Adrenal gland (tissue), 9 donors: ENCODE measurements at regions not wholly inside any gene's neighbourhood (a gene's known extent, or its start where the extent isn't known, plus 50 kb on each side); places are given as distances from the start of the nearest gene placed in this dataset.

Experiments
- DNase-seq, 7 donors: peaks; one replicate each; pipeline ENCODE4 v3.0.0-alpha.2; 2019 to 2020
- H3K27ac ChIP-seq, 5 donors: fragments of 200-600 bp; sonication (generic) in 4 of 5; 1 replicate in 3 of 5; 2 replicates in 2 of 5; pipeline versions ENCODE4 v1.5.1 to v1.8.0; 2016 to 2020; ENCODE audit warnings: mild to moderate bottlenecking in 1 of 5
- H3K27me3 ChIP-seq: fragments of 200-600 bp; 2 replicates; pipeline ENCODE4 v1.8.0; 2021
- H3K36me3 ChIP-seq, 2 donors: fragments of 200-600 bp; replicated peaks in 1 of 2; 1 replicate in 1 of 2; 2 replicates in 1 of 2; pipeline versions ENCODE4 v1.5.1 to v1.8.0; 2018 to 2022
- H3K4me1 ChIP-seq, 2 donors: fragments of 200-600 bp; replicated peaks in 1 of 2; 1 replicate in 1 of 2; 2 replicates in 1 of 2; pipeline versions ENCODE4 v1.5.1 to v1.8.0; 2018 to 2021
- H3K4me3 ChIP-seq, 4 donors: fragments of 200-600 bp; sonication (generic) in 3 of 4; one replicate each; pipeline ENCODE4 v1.5.1; 2016 to 2018
- H3K9me3 ChIP-seq, 3 donors: fragments of 200-600 bp; sonication (generic) in 1 of 3; replicated peaks in 1 of 3; 1 replicate in 2 of 3; 2 replicates in 1 of 3; pipeline versions ENCODE4 v1.5.1 to v1.8.0; 2016 to 2021
- CTCF ChIP-seq, 6 experiments: fragments of 450-650 bp in 4 of 6; fragments of 200-600 bp in 2 of 6; sonication (generic) in 1 of 6; IDR thresholded peaks; 1 replicate in 5 of 6; 2 replicates in 1 of 6; pipeline versions ENCODE4 v1.5.1 to v1.8.0; 2016 to 2021; ENCODE audit warnings: antibody characterized with exemption in 6 of 6, mild to moderate bottlenecking in 2 of 6, moderate library complexity in 1 of 6
- POLR2A ChIP-seq, 2 donors: fragments of 450-650 bp; IDR thresholded peaks; one replicate each; pipeline ENCODE4 v1.6.1; 2017; ENCODE audit warnings: antibody characterized with exemption in 2 of 2, mild to moderate bottlenecking in 2 of 2, moderate library complexity in 1 of 2
- WGBS, 4 donors: extraction: QIAGEN DNeasy Blood & Tissue Kit in 2 of 4; methylation state at CpG; one replicate each; pipeline versions ENCODE4 v1.1.5 to v1.1.7; 2013 to 2017; 5-methylcytosine and 5-hydroxymethylcytosine counted together
- intact Hi-C, 2 donors: fragments of 100-400 bp; cut with DNase I; formaldehyde crosslinking; loops; one replicate each; pipeline versions ENCODE4 v1.14.1 to v1.15.0; 2022 to 2023
- donor health status: healthy with polysubstance abuse.
- donor health status: Bipolar disorder and iron deficiency.
- donor health status: DM: yes; HTN: yes; CAD: no.
- donor health status: DM: no; HTN: no; CAD: no.
- donor health status: DM: no; HTN: no; CAD: no.

GRCh38 chr1:57603696-57604095 lies 179.8 kb upstream of the DAB1 start:
- Histone ChIP-seq H3K4me3 (no peak overlapping the region), H3K27ac (no peak overlapping the region), H3K4me1 (no peaks in the 10 kb centered on the region), H3K36me3 (no peaks in the 10 kb centered on the region), H3K9me3 (no peaks in the 10 kb centered on the region), H3K27me3 (no peaks in the 10 kb centered on the region)
- DNase-seq, result no peak
- no peak for TF ChIP-seq POLR2A (IDR thresholded peaks at IDR 0.05)
- TF ChIP-seq CTCF (IDR thresholded peaks at IDR 0.05), result no peak
- WGBS, 4 donors, result 52 to 75% (median 67%) methylated on average over 6 of the region's 6 CpGs
- intact Hi-C loops, result no loop called here

GRCh38 chr1:57600424-57600823 lies 176.6 kb upstream of the DAB1 start:
- intact Hi-C loops, result no loop called here
- TF ChIP-seq POLR2A (IDR thresholded peaks at IDR 0.05) (no peak), CTCF (IDR thresholded peaks at IDR 0.05) (no peak)
- no peak for DNase-seq
- Histone ChIP-seq H3K9me3 (no peaks in the 10 kb centered on the region), H3K4me3 (no peak overlapping the region), H3K36me3 (no peaks in the 10 kb centered on the region), H3K27me3 (no peaks in the 10 kb centered on the region), H3K27ac (no peak overlapping the region), H3K4me1 (no peaks in the 10 kb centered on the region)
- 51 to 83% (median 59%) methylated on average over 2 to 3 of the region's 3 CpGs for WGBS, 4 donors

DNA sequence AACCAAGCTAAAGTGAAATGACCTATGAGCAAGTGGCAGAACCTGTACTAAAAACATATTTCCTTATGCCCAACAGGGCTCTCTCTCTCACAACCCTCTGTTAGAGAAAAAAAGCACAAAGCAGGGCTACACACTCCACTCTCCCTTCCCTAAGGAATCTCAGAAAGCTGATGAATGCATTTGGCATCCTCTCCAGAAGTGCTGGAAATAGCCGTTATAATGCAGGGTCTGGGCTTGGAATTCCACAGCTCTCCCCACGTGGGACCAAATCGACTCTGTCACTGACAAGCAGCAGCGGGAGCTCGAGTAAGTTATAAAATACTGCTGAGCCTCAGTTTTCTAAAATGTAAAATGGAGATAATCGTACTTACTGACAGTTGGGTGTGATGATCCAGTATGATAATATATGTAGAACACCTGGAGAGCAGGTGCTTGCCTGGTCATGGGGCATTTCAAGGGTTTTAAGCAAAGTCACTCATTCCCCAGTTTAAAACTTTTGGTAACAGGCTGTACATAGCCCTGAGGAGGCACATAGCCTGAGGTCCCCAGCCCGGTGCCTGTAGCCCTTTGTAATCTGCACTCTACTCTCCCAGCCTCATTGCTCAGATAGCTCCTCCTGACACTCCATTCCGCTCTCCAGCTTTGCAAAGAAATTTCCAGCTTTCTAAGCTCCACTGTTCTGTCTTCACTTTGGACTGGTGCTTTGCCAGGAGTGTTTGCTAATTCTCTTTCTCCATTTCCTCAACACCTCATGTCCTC lies 175.6 kb upstream of the DAB1 start:
- TF ChIP-seq POLR2A (IDR thresholded peaks at IDR 0.05) (no peak), CTCF (IDR thresholded peaks at IDR 0.05) (no peak)
- no peaks in the 10 kb centered on the region for H3K4me1 ChIP-seq
- WGBS, 4 donors, result 29 to 43% (median 31%) methylated on average over 8 of the region's 8 CpGs
- no peaks in the 10 kb centered on the region for H3K36me3 ChIP-seq
- H3K27ac ChIP-seq, result no peak overlapping the region
- H3K4me3 ChIP-seq, result no peak overlapping the region
- intact Hi-C loops, result no loop called here
- H3K9me3 ChIP-seq, result no peaks in the 10 kb centered on the region
- H3K27me3 ChIP-seq, result no peaks in the 10 kb centered on the region
- DNase-seq, result no peak

GRCh38 chr1:57597036-57597435 lies 173.2 kb upstream of the DAB1 start:
- intact Hi-C loops, result no loop called here
- H3K27ac ChIP-seq, result no peak overlapping the region
- H3K9me3 ChIP-seq, result no peaks in the 10 kb centered on the region
- H3K4me3 ChIP-seq, result no peak overlapping the region
- no peaks in the 10 kb centered on the region for H3K4me1 ChIP-seq
- DNase-seq, result no peak
- H3K36me3 ChIP-seq, result no peaks in the 10 kb centered on the region
- 79 to 90% (median 88%) methylated on average over 4 of the region's 4 CpGs for WGBS, 4 donors
- no peaks in the 10 kb centered on the region for H3K27me3 ChIP-seq
- TF ChIP-seq CTCF (IDR thresholded peaks at IDR 0.05) (no peak), POLR2A (IDR thresholded peaks at IDR 0.05) (no peak)
